AML-193 (cell line): ENCODE measurements at regions not wholly inside any gene's neighbourhood (a gene's known extent, or its start where the extent isn't known, plus 50 kb on each side); places are given as distances from the start of the nearest gene placed in this dataset.
"Not testable (repeated sequence)": the region's sequence is repeated elsewhere in the genome, so short reads cannot be mapped to it uniquely, and the experiment has no call there.

Experiments used
- DNase-seq, 2 experiments: peaks; one replicate each; lab custom pipeline; 2025; lab: John Stamatoyannopoulos, UW

DNA sequence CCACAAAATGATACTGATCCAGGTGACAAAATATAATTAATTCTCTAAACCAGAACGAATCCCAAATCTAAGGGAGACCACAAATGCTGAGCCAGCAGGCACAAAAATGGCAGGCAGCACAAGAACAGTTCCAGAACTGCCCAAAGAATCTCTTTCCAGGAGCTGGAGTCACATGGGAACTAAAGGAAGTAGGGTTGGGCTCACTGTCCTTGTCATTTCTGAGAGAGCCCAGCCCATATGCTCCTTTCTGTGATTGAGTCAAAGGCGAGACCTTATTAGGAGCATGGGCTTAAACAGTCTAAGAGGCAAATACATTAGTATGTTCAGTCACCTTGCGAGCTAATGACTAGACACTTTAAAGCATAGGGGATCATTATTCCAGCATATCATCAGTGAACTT, 327.6 kb upstream of the ARID1B start:
- no peak for DNase-seq

DNA sequence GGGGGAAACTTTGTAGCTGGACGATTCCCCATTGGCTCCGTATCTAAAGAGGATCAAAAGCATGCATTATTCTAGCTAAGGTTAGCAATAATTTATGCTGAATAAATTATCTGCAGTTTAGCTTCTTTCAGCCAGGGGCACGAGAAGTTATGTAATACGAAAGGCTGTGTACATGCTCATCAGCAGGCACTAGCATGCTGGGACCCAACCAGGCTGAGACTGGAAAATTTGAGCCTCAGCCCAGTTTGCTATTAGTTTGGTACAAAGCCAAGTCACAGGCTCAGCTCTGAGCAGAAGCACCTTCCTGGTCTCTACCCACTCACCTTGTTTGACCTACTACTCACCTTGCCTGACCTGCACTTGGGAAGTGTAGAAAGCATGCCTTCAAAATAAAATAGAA, 328.1 kb upstream of the ARID1B start:
- DNase-seq, result no peak

DNA sequence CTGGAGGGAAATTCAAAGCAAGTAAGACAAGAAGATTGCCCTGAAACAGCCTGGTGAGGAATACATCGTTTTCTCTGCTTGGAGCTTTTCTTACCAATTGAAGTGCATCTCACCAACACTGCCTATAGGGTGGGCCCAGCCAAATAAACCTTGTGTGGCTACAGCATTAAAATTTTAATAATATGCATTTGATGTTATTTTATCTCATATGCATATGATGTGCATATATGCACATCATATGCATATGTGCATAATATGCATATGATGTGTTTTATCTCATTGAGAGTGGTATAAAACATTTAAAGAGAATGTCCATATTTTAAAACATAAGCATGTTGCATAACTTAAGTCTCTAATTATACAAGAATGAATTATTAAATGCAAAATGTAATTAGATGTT, 328.6 kb upstream of the ARID1B start:
- no peak for DNase-seq

DNA sequence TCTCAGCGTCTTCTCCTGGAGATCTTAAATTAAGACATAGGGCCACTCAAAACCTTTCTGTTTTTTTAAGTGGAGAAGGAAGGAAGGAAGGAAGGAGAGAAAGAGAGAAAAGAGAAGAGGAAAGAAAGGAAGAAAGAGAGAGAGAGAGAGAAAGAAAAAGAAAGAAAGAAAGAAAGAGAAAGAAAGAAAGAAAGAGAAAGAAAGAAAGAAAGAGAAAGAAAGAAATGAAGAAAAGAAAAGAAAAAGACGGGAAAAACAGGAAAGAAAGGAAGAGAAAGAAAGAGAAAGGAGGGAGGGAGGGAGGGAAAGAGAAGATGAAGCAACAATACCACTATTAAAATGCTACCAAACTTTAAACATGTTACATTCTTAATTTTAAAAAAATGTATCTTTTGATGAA, 336.5 kb upstream of the ARID1B start:
- no peak for DNase-seq

DNA sequence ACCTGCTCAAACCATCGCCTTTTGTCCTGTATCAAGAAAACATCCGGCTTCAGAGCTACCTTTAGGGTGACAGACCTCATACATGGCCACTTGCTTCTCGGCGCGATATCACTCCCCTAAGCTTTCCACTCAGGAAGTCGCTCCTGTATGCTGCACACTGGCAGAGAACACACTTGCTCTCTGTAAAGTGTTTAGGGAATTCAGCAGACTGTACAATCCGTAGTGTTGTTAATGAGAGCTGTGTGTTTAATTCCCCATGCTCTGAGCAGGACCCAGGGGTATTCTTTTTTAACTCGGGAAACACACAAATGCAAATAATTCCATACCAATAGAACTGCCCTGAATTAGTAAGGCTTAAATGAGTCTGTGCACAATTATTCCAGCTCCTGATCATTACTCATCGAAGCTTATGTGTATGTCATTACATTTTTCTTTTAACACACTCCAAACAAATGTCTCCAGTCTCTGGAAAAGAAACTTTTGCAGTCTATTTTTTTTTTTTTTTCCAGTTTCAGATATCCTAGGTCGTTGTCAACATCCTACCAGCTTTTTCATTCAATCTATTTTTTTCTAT, 338.7 kb upstream of the ARID1B start:
- DNase-seq, result no peak

DNA sequence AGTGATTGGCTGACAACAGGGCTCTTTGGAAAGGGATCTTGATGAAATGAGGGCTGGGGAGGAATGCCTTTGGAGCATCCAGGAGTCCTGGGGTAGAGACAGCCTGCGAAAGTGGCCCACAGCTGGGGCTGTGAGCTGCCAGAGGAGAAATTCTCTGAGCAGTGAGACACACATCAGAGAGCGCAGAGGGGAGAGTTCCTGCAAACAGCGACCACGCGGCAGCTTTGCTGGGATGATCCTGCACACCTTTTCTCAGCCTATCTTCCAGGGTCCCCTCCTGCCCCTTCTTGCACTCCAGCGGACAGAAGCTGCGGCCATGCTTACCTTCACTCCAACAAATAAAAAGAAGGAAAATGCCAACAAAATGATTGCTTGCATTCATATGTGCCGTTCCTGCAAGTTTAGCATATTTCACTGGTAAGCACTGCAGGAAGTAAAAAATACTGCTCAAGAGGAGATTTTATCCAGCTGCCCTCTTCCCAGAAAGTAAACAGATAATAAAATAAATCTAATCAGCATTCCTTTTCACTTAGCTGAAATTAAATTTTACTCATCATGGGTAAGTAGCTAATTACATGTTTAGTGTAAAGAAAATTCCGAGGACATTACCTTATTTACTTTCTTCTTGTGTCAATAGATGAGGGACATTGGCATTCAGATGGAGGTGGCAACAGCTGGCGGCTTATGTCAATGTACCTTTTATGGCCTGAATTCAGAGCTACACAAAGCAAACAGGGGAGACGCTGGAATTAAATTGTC, 339.9 kb upstream of the ARID1B start:
- DNase-seq, result no peak

DNA sequence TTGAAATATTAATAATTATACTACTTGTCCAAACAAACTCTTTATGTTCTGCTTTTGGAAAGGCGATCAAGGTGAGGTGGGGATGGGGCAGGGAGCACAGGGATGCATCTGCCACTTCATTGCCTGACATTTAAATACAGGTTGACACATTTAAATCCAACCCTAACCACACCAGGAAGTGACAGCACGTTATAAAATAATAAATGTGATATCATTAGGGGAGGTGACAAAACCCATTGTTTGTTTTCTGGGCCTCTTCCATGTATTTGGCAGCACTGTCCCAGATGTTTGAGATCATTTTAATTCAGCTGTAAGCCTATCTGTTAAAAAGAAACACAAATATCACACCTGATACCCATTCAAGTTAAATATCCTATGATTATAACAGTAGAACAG, 342.4 kb upstream of the ARID1B start:
- DNase-seq, result no peak

DNA sequence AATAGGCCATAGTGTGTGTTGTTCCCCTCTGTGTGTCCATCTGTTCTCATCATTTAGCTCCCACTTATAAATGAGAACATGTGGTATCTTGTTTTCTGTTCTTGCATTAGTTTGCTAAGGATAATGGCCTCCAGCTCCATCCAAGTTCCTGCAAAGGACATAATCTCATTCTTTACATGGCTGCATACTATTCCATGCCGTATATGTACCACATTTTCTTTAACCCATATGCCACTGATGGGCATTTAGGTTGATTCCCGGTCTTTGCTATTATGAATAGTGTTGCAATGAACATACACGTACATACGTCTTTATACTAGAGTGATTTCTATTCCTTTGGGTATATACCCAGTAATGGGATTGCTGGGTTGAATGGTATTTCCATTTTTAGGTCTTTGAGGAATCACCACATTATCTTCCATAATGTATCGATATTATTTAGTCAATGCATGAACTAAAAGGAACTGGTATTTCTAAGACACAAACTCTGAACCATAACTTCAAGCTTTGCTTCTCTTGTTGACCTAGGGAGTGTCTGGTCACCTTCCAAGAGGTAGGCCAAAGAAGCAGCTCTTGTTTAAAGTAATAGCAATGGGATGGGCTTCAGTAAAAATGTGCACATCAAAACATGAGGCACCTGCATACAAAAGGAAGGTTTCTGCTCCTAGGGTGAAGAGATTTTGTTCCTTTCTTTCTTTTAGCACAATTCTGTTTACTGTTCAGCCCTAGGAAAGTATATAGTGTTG, 343.0 kb upstream of the ARID1B start:
- DNase-seq, result no peak

DNA sequence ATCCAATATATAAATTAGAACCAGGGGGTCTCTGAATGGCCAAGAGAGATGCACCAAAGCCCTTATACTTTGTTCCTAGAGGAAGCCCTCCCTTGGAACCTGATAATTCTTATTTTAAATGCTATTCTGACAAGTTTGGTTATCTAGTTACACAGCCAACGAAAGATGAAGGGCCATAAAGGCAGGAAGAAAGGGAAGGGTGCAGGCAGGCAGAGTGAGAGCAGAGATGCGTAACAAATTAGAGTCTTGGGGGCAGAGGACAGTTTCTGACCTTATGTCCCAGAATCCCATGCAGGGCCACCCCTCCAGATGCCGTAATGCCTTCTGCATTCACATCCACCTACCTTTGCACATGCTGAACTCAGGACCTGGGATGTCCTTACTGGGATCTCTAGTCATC, 344.6 kb upstream of the ARID1B start:
- no peak for DNase-seq

DNA sequence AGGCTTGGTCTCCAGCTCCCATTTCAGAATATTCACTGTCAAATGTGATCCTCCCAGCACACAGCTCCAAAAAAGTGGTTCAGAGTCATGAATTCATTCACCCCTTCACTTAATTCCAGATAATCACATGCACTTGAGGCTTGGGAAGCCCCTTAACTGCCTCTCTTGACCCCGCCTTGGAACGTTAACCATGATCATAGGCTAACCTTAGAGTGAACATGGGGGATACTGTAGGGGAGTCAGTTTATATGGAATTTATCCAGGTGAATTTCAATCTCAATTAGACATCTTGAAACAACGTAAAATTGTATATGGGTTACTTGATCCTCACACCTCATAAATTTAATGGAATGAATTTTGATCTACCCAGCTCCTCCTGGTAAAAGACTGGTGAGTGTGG, 346.8 kb upstream of the ARID1B start:
- DNase-seq, result no peak

DNA sequence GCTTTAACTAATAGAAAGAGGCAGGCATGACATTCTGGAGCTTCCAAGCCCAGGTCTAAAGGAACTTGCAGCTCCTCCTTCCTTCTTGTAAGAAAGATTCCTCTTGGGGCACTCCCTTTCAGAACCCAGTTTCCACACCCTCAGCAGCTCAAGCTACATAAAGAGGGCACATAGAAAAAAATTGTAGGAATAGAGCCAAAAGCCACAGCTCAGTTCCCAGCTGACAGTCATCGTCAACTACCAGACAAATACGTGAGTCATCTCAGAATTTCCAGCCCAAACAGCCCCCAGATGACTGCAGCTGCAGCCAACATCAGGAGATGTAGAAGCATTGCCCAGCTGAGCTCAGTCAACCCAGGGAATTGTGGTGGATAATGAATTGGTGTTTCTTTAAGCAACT, 349.8 kb upstream of the ARID1B start:
- DNase-seq, result no peak

DNA sequence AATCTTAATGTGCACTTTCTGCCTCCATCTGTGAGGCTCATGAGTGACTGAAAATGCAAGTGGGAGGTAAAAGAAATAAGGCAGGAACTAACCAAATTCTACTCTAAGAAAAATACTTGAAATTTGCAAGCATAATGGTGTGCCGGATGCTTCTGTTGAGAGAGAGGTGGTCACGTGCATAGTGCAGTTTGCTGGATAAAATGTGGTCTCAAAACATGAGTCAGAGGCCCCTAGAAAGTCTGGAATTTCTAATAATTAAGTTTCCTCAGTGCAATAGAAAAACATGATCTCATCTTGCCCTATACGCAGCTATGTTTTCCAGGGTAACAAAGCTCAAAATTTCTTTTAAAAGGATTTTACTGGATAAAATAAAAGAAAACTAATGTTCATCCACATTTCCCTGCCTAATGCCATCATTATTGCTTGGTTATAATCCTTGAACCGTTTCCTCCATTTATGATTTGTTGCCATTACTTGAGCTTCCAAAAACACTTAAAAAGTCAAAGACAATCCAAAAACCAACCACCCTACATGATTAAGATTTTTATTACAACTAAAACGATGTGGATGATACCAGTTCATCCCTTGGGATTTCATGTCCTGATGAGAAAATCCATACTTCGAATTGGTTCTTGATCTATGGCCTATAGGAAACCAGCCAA, 351.7 kb upstream of the ARID1B start:
- DNase-seq, result no peak

DNA sequence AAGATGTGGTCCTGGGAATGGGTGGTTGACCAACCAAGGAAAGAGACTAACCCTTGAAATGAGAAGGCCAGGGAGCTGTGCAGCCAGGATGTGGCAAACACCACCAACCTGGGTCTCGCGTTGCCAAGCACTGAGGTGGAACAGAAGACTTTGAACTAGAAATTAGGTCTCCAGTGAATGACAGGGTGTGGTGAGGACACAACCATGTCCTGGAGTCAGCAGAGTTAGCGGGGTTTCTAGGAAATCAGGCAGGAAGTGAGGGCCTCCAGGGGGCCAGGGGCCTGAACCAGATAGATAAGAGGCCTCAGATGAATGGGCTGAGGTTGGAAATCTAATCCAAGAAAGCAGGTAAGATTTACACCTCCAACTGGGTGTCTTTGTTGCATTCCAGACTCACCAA, 353.3 kb upstream of the ARID1B start:
- no peak for DNase-seq

DNA sequence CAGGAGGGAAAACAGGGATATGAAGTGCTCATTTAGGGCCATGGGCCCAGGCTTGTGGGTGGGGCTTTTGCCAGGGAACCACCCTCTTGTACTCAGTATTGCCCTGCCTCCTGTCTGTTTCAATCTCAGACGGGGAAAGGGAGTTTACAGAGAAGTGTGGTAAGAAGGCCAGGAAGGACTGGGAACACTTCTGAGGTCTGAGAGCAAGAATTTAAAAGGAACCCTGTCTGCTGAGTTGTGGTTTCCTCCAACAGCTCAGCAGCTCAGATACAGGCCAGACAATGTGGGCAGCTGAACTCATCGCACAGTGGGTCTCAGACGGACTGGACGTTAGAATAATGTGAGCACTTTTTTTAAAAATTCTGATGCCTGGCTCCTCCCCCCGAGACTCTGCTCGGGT, 354.1 kb upstream of the ARID1B start:
- no peak for DNase-seq

DNA sequence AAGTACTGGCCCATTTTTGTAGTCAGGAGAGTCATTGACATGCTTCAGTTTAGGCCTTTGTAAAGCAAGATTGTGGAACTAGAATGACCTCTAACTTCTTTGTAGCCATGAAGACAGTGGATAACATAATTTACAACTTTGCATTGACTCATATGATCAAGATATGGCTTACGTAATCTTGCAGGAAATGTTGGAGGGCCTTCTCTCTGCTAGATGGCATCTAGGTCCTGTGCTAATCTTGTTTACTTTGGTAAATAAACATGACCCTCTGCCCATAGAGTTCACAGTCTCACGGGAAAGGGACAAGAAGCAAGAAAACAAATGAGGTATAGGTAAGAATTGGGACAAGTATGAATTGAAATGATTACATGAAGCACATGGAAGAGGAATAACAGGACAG, 355.2 kb upstream of the ARID1B start:
- no peak for DNase-seq

DNA sequence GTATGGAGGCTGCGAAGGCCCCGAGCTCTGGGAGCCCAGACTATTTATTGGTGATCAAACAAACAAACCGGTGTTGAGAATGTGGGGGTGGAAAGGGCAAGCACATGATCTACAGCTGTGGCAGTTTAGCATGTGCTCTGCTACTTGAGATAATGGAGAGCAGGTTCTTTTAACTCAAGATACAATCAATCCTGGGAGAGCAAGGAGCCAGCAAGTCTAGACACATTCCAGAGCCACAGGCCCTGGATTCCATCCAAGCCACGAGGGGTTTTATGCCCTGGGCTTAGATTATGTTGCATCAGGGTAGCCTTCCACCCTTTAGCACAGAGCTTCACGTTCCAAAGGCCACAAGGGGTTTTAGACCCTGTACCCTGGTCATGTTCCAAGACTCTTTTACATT, 355.9 kb upstream of the ARID1B start:
- DNase-seq, result not testable (repeated sequence)

DNA sequence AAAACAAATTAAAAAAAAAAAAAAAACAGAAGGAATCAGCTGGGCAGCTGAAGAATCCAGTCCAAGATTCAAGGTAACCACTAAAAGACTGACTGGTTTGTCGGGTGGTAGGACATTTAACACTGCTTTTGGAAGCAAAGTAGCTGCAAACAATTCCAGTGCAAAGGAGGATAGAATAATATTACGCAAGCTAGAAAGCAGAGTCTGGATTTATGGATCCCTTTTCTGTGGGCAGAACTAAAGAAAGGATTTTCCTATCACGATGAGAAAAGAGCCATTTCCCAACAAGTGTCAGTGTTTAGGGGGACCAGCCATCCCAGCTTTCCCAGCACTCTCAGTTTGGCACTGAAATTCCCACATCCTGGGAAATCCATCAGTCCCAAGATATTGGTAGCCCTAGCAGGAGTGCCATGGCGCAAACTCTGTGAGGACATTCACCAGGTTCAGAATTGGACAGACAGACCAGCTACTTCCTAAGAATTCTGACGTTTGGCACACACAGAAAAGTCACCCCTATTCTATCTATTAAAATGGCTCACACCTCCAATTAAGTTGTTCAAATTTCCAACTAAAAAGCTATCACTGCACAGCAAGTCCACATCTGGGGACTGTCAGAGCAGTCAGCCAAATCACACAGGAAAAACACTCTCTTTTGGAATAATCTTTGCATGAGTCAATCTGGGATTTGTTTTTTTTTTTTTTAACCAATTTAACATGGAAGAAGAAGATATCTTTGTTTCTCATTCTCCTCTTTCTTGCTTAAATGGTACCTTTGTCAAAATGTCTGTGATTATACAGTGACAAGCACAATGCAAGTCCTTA, 356.8 kb upstream of the ARID1B start:
- no peak for DNase-seq

DNA sequence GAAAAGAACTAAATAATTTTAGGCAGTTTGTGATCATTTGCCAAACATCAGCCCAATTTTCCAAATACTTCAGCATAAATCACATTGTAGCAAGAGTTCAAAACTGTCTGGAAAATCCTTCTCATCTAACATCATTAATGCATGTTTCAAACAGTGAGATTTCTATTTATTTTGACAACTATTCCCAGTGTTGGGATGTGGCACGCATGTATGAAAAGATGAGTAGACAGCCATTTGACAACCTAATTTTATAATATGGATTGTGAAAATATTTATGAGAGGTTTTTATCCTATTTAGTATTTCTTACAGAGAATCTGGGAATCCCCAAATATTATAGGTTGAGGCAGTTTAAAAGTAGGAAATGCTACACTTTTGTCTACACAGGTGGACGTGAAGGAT, 357.6 kb upstream of the ARID1B start:
- no peak for DNase-seq

DNA sequence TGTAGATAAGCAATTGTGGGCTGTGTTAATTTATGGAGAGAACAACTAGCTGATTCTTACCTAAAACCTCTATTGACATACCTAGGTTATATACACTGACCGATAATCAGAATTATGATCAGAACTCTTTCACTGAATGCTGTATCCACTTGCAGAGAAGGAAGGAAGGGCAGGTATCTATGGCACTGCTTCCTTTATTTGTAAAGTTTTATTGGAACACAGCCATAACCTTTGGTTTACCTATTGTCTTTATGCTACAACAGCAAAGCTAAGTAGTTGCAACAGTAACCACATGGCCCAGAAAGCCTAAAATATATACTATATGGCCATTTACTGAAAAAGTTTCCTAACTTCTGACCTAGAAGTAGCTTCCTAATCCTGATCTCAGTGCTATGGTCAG, 358.9 kb upstream of the ARID1B start:
- DNase-seq, result no peak

DNA sequence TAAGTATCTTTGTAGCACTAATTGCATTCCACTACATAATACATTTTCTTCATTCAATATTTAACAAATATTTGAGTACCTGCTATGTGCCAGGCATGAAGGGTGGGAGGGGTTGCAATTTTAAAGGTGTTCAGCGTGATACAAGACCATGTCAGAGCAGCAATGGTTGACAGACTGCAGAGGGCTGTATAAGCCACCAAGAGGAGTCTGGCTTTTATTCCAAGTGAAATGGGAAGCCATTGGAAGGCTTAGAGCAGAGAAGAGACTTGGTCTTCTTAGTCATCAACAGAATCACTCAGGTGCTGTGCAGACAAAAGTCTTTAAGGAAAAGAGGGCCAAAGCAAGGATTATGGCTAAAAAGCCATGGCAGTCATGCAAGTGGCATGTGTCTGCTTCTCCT, 360.8 kb upstream of the ARID1B start:
- no peak for DNase-seq

DNA sequence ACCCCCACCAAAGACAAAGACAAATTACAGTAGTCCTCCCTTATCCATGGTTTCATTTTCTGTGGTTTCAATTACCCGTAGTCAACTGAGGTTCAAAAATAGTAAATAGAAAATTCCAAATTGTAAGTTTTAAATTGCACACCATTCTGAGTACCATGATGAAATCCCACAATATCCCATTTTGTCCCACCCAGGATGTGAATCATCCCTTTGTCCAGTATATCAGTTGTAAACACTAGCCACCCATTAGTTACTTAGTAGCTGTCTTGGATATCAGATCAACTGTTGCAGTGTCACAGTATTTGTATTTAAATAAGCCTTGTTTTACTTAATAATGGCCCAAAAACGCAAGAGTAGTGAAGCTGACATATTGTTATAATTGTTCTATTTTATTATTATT, 364.0 kb upstream of the ARID1B start:
- no peak for DNase-seq

DNA sequence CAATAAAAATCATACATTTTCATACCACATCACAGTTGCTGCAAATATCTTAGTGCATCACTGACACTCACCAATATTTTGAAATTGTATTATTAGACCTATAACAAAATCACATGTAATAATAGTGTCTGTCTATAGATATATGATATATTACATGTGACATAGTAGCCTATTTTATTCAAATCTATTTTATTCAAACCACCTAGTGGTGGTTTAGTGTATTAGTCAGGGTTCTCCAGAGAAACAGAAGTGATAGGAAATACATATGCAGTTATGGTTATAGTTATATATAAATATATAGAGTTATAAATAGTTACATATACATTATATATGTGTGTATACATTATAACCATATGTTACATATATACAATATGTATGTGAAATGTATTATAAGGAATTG, 366.5 kb upstream of the ARID1B start:
- peak in 1 of 2 experiments; percentile 4 for DNase-seq
